ENCODE measurements at regions not wholly inside any gene's neighbourhood (a gene's known extent, or its start where the extent isn't known, plus 50 kb on each side); places are given as distances from the start of the nearest gene placed in this dataset.

GRCh38 chr4:17058536-17058915 is 160.1 kb upstream of the LDB2 start:
- TF ChIP-seq CTCF (IDR thresholded peaks at IDR 0.05) (no peak), POLR2A (IDR thresholded peaks at IDR 0.05) (no peak), POLR2AphosphoS5 (IDR thresholded peaks at IDR 0.05) (no peak)

Measured in prostate gland (tissue), 2 donors.